Calu3 (cell line): ENCODE measurements at regions not wholly inside any gene's neighbourhood (a gene's known extent, or its start where the extent isn't known, plus 50 kb on each side); places are given as distances from the start of the nearest gene placed in this dataset.

Experiments used
- BruUV-seq: library from RNA; stranded (reverse); fragments of 400-500 nt; replicated peaks from 2 replicates; lab custom pipeline; 2021; lab: Mats Ljungman, UMichigan
- CTCF ChIA-PET: fragments of 300-600 bp; sonication (Branson Sonifier 250); formaldehyde crosslinking; loops from one replicate; lab custom pipeline; 2022; ENCODE audit warnings: antibody characterized with exemption; lab: Charles Lee
- DNase-seq: peaks from one replicate; pipeline ENCODE4 v3.0.0; 2022
- H3K27ac Mint-ChIP-seq: one replicate; pipeline ENCODE4 v1.8.0; 2022; ENCODE audit warnings: mixed read lengths; ENCODE audit not compliant: unreplicated experiment
- H3K27me3 Mint-ChIP-seq: one replicate; pipeline ENCODE4 v1.8.0; 2022; ENCODE audit warnings: mixed read lengths; ENCODE audit not compliant: unreplicated experiment
- H3K36me3 Mint-ChIP-seq: one replicate; pipeline ENCODE4 v1.8.0; 2022; ENCODE audit warnings: mild to moderate bottlenecking, moderate library complexity, mixed read lengths; ENCODE audit not compliant: insufficient read depth, unreplicated experiment
- H3K4me1 Mint-ChIP-seq: one replicate; pipeline ENCODE4 v1.8.0; 2022; ENCODE audit warnings: mild to moderate bottlenecking, low read depth, mixed read lengths; ENCODE audit not compliant: unreplicated experiment
- H3K4me3 Mint-ChIP-seq: one replicate; pipeline ENCODE4 v1.8.0; 2022; ENCODE audit warnings: mild to moderate bottlenecking, low read depth, moderate library complexity, mixed read lengths; ENCODE audit not compliant: unreplicated experiment
- H3K9me3 Mint-ChIP-seq: one replicate; pipeline ENCODE4 v1.8.0; 2022; ENCODE audit warnings: low read depth, mixed read lengths; ENCODE audit not compliant: unreplicated experiment
- intact Hi-C: fragments of 100-400 bp; cut with micrococcal nuclease; formaldehyde crosslinking; loops from one replicate; pipeline ENCODE4 v1.10.0; 2022; ENCODE audit not compliant: unreplicated experiment
- TF ChIP-seq, protein P1 (sequence below): fragments of 200-600 bp; IDR thresholded peaks from one replicate; pipeline ENCODE4 v1.8.0; 2022; ENCODE audit warnings: antibody characterized with exemption; ENCODE audit not compliant: unreplicated experiment

DNA sequence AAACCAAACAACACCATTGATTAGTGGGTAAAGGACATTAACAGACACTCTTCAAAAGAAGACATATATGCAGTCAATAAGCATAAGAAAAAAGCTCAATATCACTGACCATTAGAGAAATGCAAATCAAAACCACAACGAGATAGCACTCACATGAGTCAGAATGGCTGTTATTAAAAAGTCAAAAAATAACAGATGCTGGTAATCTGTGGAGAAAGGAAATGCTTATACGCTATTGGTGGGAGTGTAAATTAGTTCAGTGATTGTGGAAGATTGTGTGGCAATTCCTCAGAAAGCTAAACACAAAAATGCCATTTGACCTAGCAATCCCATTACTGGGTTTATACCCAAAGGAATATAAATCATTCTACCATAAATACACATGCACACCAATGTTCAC lies 182.6 kb downstream of the TRPC6 start:
- no TSS peak for BruUV-seq
- no peak overlapping the region for H3K4me3 Mint-ChIP-seq
- H3K27ac Mint-ChIP-seq, result no peak overlapping the region
- DNase-seq, result no peak
- H3K9me3 Mint-ChIP-seq, result no peaks in the 10 kb centered on the region
- TF ChIP-seq, protein P1, sequence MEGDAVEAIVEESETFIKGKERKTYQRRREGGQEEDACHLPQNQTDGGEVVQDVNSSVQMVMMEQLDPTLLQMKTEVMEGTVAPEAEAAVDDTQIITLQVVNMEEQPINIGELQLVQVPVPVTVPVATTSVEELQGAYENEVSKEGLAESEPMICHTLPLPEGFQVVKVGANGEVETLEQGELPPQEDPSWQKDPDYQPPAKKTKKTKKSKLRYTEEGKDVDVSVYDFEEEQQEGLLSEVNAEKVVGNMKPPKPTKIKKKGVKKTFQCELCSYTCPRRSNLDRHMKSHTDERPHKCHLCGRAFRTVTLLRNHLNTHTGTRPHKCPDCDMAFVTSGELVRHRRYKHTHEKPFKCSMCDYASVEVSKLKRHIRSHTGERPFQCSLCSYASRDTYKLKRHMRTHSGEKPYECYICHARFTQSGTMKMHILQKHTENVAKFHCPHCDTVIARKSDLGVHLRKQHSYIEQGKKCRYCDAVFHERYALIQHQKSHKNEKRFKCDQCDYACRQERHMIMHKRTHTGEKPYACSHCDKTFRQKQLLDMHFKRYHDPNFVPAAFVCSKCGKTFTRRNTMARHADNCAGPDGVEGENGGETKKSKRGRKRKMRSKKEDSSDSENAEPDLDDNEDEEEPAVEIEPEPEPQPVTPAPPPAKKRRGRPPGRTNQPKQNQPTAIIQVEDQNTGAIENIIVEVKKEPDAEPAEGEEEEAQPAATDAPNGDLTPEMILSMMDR, result no peak
- no peaks in the 10 kb centered on the region for H3K36me3 Mint-ChIP-seq
- H3K4me1 Mint-ChIP-seq, result no peaks in the 10 kb centered on the region
- H3K27me3 Mint-ChIP-seq, result peaks cover 12% of the 10 kb centered on the region
- intact Hi-C loops, result no loop called here
- CTCF ChIA-PET, result no interaction called here

DNA sequence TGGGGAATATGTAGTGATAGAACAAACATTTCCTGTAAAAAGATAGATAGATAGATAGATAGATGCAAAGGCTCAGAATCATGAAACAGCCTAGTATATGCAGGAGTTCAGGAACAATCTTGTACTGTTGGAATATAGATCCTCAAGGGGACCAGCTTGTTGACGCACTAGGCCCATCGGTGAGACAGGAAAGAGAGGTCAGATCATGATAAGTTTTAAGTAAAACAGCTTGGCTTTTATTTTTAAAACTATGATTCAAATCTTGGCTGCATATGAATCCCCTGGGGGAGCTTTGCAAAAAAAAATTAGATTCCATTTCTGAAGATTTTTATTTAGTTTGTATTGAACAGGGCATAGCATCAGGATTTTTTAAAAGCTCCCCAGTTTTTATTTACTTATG lies 185.8 kb downstream of the TRPC6 start:
- intact Hi-C loops, result no loop called here
- Mint-ChIP-seq H3K27ac (no peak overlapping the region), H3K27me3 (peaks cover 9% of the 10 kb centered on the region), H3K4me3 (no peak overlapping the region), H3K9me3 (no peaks in the 10 kb centered on the region), H3K36me3 (no peaks in the 10 kb centered on the region), H3K4me1 (no peaks in the 10 kb centered on the region)
- TF ChIP-seq, protein P1, result no peak
- DNase-seq, result no peak
- BruUV-seq, result no TSS peak
- CTCF ChIA-PET, result no interaction called here

DNA sequence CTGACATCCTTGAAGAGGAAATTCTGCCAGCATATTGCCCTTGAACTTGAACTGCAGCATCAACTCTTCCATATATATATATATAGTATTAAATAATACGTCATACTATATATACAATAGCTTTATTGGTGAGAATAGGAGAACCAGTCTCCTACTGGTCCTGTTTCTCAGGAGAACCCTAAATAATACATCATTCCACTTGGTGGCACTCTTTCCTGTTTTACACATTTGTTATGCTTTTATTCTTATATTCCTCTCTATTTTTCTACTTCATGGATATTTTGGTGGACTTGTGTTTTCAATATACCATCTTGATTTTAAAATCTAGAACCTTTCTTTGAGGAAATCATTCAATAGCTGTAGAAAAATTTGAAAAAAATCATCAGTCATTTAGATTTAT lies 193.3 kb downstream of the TRPC6 start:
- CTCF ChIA-PET, result no interaction called here
- Mint-ChIP-seq H3K4me3 (no peak overlapping the region), H3K36me3 (no peaks in the 10 kb centered on the region), H3K27me3 (no peaks in the 10 kb centered on the region), H3K4me1 (no peaks in the 10 kb centered on the region), H3K27ac (no peak overlapping the region), H3K9me3 (no peaks in the 10 kb centered on the region)
- intact Hi-C loops, result no loop called here
- BruUV-seq, result no TSS peak
- TF ChIP-seq, protein P1, result no peak
- DNase-seq, result no peak

DNA sequence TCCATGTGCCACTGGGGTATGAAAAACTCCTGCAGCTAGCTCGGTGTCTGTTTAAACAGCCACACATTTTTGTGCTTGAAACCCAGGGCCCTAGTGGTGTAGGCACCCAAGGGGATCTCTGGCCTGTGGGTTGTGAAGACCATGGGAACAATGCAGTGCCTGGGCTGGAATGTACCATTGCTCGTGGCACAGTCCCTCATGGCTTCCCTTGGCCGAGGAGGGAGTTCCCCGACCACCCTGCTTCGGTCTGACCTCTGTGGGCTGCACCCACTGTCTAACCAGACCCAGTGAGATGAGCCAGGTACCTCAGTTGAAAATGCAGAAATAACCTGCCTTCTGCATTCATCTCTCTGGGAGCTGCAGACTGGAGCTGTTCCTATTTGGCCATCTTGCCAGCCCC lies 214.0 kb downstream of the TRPC6 start:
- intact Hi-C loops, result no loop called here
- Mint-ChIP-seq H3K27ac (no peak overlapping the region), H3K27me3 (peaks cover 23% of the 10 kb centered on the region), H3K36me3 (no peaks in the 10 kb centered on the region), H3K9me3 (peaks cover 5% of the 10 kb centered on the region), H3K4me1 (no peaks in the 10 kb centered on the region), H3K4me3 (no peak overlapping the region)
- no peak for DNase-seq
- CTCF ChIA-PET, result no interaction called here
- BruUV-seq, result no TSS peak
- TF ChIP-seq, protein P1, result no peak
